H1 (cell line): ENCODE measurements at regions not wholly inside any gene's neighbourhood (a gene's known extent, or its start where the extent isn't known, plus 50 kb on each side); places are given as distances from the start of the nearest gene placed in this dataset.

Experiments used
- CTCF ChIA-PET: fragments of 300-600 bp; sonication (Branson Sonifier 250); formaldehyde crosslinking; loops from one replicate; lab custom pipeline; 2021; ENCODE audit not compliant: partially characterized antibody; lab: Charles Lee
- POLR2A ChIA-PET: fragments of 300-600 bp; sonication (Branson Sonifier 250); formaldehyde crosslinking; loops from one replicate; lab custom pipeline; 2021; ENCODE audit warnings: inconsistent platforms; ENCODE audit not compliant: partially characterized antibody; lab: Charles Lee
- DNase-seq, 2 experiments: peaks; one replicate each; pipeline versions ENCODE4 v3.0.0 to v3.0.0-alpha.2; 2010 to 2022; ENCODE audit warnings: low spot score in 2 of 2, low read depth in 1 of 2, mixed read lengths in 1 of 2
- FAIRE-seq: peaks from 2 replicates; lab custom pipeline; 2011; peaks lifted over from hg19 to GRCh38; lab: Jason Lieb, UNC
- H2AFZ ChIP-seq: 2 replicates; pipeline ENCODE4 v1.8.1; 2012; ENCODE audit warnings: low read length, inconsistent platforms
- H2AK5ac ChIP-seq: 2 replicates; pipeline ENCODE4 v1.6.1; 2013; ENCODE audit warnings: low read depth, low read length
- H2BK120ac ChIP-seq: replicated peaks from 2 replicates; pipeline ENCODE3; 2013; ENCODE audit warnings: low read depth, low read length, inconsistent platforms
- H2BK12ac ChIP-seq: 2 replicates; pipeline ENCODE4 v1.6.1; 2013; ENCODE audit warnings: low read depth, low read length
- H2BK15ac ChIP-seq: 2 replicates; pipeline ENCODE4 v1.6.1; 2013; ENCODE audit warnings: low read length
- H2BK20ac ChIP-seq: 2 replicates; pipeline ENCODE4 v1.6.1; 2013; ENCODE audit warnings: low read length
- H2BK5ac ChIP-seq: 2 replicates; pipeline ENCODE4 v1.6.1; 2013; ENCODE audit warnings: low read depth, low read length
- H3K14ac ChIP-seq: 2 replicates; pipeline ENCODE4 v1.6.1; 2013; ENCODE audit warnings: inconsistent platforms; ENCODE audit not compliant: insufficient read length
- H3K18ac ChIP-seq: 2 replicates; pipeline ENCODE4 v1.6.1; 2013; ENCODE audit warnings: low read length; ENCODE audit errors: extremely low read depth
- H3K23ac ChIP-seq: 2 replicates; pipeline ENCODE4 v1.6.1; 2013; ENCODE audit warnings: inconsistent platforms; ENCODE audit not compliant: insufficient read length
- H3K23me2 ChIP-seq: 2 replicates; pipeline ENCODE4 v1.6.1; 2013; ENCODE audit warnings: low read depth, low read length
- H3K27ac ChIP-seq: 2 replicates; pipeline ENCODE4 v1.6.1; 2011; ENCODE audit warnings: low read depth, low read length, inconsistent platforms
- H3K27me3 ChIP-seq, 4 experiments: replicated peaks in 1 of 4; 1 replicate in 1 of 4; 2 replicates in 3 of 4; pipeline versions ENCODE4 v1.6.1 to v1.8.1; 2011 to 2013; ENCODE audit warnings: low read length in 3 of 4, mild to moderate bottlenecking in 3 of 4, inconsistent platforms in 2 of 4, mixed read lengths in 2 of 4, moderate library complexity in 1 of 4; ENCODE audit not compliant: control insufficient read depth in 3 of 4, insufficient read depth in 3 of 4; ENCODE audit errors: extremely low read depth in 1 of 4
- H3K36me3 ChIP-seq, 4 experiments: 2 replicates each; pipeline versions ENCODE4 v1.6.1 to v1.8.1; 2011 to 2013; ENCODE audit warnings: mild to moderate bottlenecking in 4 of 4, low read length in 3 of 4, moderate library complexity in 2 of 4, control low read depth in 1 of 4, inconsistent platforms in 1 of 4; ENCODE audit not compliant: insufficient read depth in 4 of 4, control insufficient read depth in 2 of 4
- H3K4ac ChIP-seq: replicated peaks from 2 replicates; pipeline ENCODE3; 2013; ENCODE audit warnings: low read length, low read depth, mixed read lengths, inconsistent platforms; ENCODE audit not compliant: insufficient read length
- H3K4me1 ChIP-seq, 4 experiments: replicated peaks in 1 of 4; 1 replicate in 1 of 4; 2 replicates in 3 of 4; pipeline versions ENCODE4 v1.6.1 to v1.8.1; 2011 to 2013; ENCODE audit warnings: low read length in 3 of 4, inconsistent platforms in 2 of 4, mixed read lengths in 1 of 4; ENCODE audit not compliant: insufficient read depth in 4 of 4, control insufficient read depth in 3 of 4
- H3K4me2 ChIP-seq, 2 experiments: 2 replicates each; pipeline versions ENCODE4 v1.6.1 to v1.8.1; 2011 to 2013; ENCODE audit warnings: low read depth in 2 of 2, low read length in 2 of 2, control low read depth in 1 of 2, inconsistent platforms in 1 of 2, mild to moderate bottlenecking in 1 of 2; ENCODE audit not compliant: insufficient read depth in 1 of 2
- H3K4me3 ChIP-seq, 4 experiments: fragments of 200-600, 300-600 bp in 1 of 4; sonication (generic), shearing (Covaris generic), sonication (Bioruptor Twin) in 1 of 4; 2 replicates each; pipeline versions ENCODE4 v1.5.1 to v1.8.1; 2011 to 2016; ENCODE audit warnings: low read length in 4 of 4, low read depth in 3 of 4, control low read depth in 2 of 4, inconsistent platforms in 2 of 4, mild to moderate bottlenecking in 2 of 4, mixed read lengths in 1 of 4, moderate library complexity in 1 of 4; ENCODE audit not compliant: insufficient read depth in 2 of 4; ENCODE audit errors: extremely low read depth in 1 of 4
- H3K56ac ChIP-seq: replicated peaks from 2 replicates; pipeline ENCODE3; 2013; ENCODE audit warnings: low read depth, mild to moderate bottlenecking, mixed read lengths, low read length, inconsistent platforms; ENCODE audit not compliant: insufficient read length
- H3K79me1 ChIP-seq: 2 replicates; pipeline ENCODE4 v1.6.1; 2013; ENCODE audit warnings: low read depth, low read length, control low read depth
- H3K79me2 ChIP-seq, 2 experiments: 2 replicates each; pipeline versions ENCODE4 v1.6.1 to v1.8.1; 2012 to 2013; ENCODE audit warnings: low read length in 2 of 2, mild to moderate bottlenecking in 2 of 2, inconsistent platforms in 1 of 2; ENCODE audit not compliant: insufficient read depth in 2 of 2, control insufficient read depth in 1 of 2
- H3K9ac ChIP-seq, 4 experiments: replicated peaks in 1 of 4; 1 replicate in 1 of 4; 2 replicates in 3 of 4; pipeline versions ENCODE4 v1.6.1 to v1.8.1; 2011 to 2013; ENCODE audit warnings: low read depth in 3 of 4, low read length in 3 of 4, control low read depth in 2 of 4, mild to moderate bottlenecking in 2 of 4, moderate library complexity in 2 of 4, inconsistent platforms in 1 of 4; ENCODE audit errors: extremely low read depth in 1 of 4
- H3K9me3 ChIP-seq, 2 experiments: 2 replicates each; pipeline versions ENCODE4 v1.6.1 to v1.8.1; 2012 to 2013; ENCODE audit warnings: mild to moderate bottlenecking in 2 of 2, moderate library complexity in 2 of 2, control low read depth in 1 of 2, inconsistent platforms in 1 of 2, low read depth in 1 of 2, low read length in 1 of 2, mixed read lengths in 1 of 2; ENCODE audit not compliant: insufficient read depth in 2 of 2
- H4K20me1 ChIP-seq, 2 experiments: replicated peaks in 1 of 2; 2 replicates each; pipeline versions ENCODE3 to v1.8.1; 2011 to 2013; ENCODE audit warnings: inconsistent platforms in 2 of 2, low read length in 2 of 2, mild to moderate bottlenecking in 1 of 2; ENCODE audit not compliant: insufficient read depth in 2 of 2, control insufficient read depth in 1 of 2
- H4K5ac ChIP-seq: 2 replicates; pipeline ENCODE4 v1.6.1; 2013; ENCODE audit warnings: low read length, low read depth, mixed read lengths, inconsistent platforms; ENCODE audit not compliant: insufficient read length
- H4K8ac ChIP-seq: 2 replicates; pipeline ENCODE4 v1.8.0; 2013; ENCODE audit warnings: mild to moderate bottlenecking, moderate library complexity, low read length, inconsistent platforms; ENCODE audit not compliant: insufficient read depth; ENCODE audit errors: extremely low read depth
- H4K91ac ChIP-seq: replicated peaks from 2 replicates; pipeline ENCODE3; 2013; ENCODE audit warnings: low read length, mixed read lengths, inconsistent platforms; ENCODE audit not compliant: insufficient read length
- RAD21 ChIP-seq, 2 experiments: IDR thresholded peaks in 1 of 2; conservative IDR thresholded peaks in 1 of 2; 2 replicates each; pipeline ENCODE4 v1.6.1; 2011; ENCODE audit warnings: low read depth in 2 of 2, low read length in 2 of 2, improper control_type of control experiment in 1 of 2, inconsistent platforms in 1 of 2, mild to moderate bottlenecking in 1 of 2, moderate library complexity in 1 of 2
- TBP ChIP-seq: IDR thresholded peaks from 2 replicates; pipeline ENCODE4 v1.6.1; 2011; ENCODE audit warnings: low read depth, low read length, improper control_type of control experiment
- WGBS, 2 experiments: shearing (Covaris generic) in 1 of 2; methylation state at CpG; one replicate each; pipeline versions ENCODE4 v1.1.6 to v1.1.7; 2013 to 2015; ENCODE audit warnings: low lambda C conversion rate in 2 of 2, mixed read lengths in 2 of 2, inconsistent platforms in 1 of 2, low coverage in 1 of 2, missing lambda C conversion rate in 1 of 2; ENCODE audit not compliant: insufficient replicate concordance in 2 of 2, insufficient coverage in 1 of 2, insufficient read length in 1 of 2; ENCODE audit errors: extremely low coverage in 1 of 2, missing lambda C conversion rate in 1 of 2; 5-methylcytosine and 5-hydroxymethylcytosine counted together
- TF ChIP-seq, protein P1 (sequence below), 3 experiments: IDR thresholded peaks; 1 replicate in 2 of 3; 2 replicates in 1 of 3; pipeline versions ENCODE4 v1.5.1 to v1.6.1; 2011; ENCODE audit warnings: low read length in 3 of 3, mild to moderate bottlenecking in 3 of 3, inconsistent platforms in 2 of 3, low read depth in 1 of 3, moderate library complexity in 1 of 3; ENCODE audit not compliant: insufficient read depth in 1 of 3; ENCODE audit errors: control extremely low read depth in 1 of 3

DNA sequence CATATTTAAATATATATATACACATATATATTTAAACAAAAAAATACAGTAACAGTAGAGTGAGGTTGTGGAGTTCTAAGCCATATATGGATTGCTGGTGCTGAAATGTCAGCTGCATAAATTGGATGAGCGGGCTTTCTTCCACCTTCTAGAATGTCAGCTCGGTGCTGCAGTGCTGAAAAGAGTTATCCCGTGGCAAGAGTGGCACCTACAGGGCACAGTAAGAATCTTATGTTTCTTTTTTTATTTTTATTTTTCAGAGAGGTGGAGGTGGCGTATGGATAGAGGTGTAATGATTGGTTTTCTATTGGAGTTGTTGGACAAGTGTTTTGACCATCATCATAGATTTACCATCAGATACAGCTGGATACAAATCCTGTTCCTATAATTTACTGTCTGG lies 86.2 kb upstream of the DYNC1I1 start:
- Histone ChIP-seq H3K4ac (no peak overlapping the region), H2AK5ac (no peak overlapping the region), H3K4me1 (no peaks in the 10 kb centered on the region), H3K9ac (no peak overlapping the region), H3K18ac (no peak overlapping the region), H2BK5ac (no peak overlapping the region), H4K5ac (no peak overlapping the region), H3K4me2 (no peak overlapping the region), H4K8ac (no peak overlapping the region), H4K91ac (no peak overlapping the region), H3K27me3 (no peaks in the 10 kb centered on the region)
- no peak for DNase-seq
- ChIA-PET POLR2A (interaction anchor here (1.0 kb wide), 1 partner anchor 177 kb away, joined by 3 read pairs; no protein-coding TSS in a partner anchor), CTCF (interaction anchor here (0.6 to 8.6 kb wide), 32 partner anchors 8 to 577 kb away, joined by 3 to 482 read pairs (median 4); partner anchors contain the start of gene ASB4)
- TF ChIP-seq TBP (no peak), RAD21 (IDR thresholded peaks at IDR 0.05 in 1 of 2, conservative IDR thresholded peaks at IDR 0.05 in 1 of 2; ENCODE audit: low read depth in 2 of 2, low read length in 2 of 2) (peak; percentile 78 to 84)
- TF ChIP-seq, protein P1, sequence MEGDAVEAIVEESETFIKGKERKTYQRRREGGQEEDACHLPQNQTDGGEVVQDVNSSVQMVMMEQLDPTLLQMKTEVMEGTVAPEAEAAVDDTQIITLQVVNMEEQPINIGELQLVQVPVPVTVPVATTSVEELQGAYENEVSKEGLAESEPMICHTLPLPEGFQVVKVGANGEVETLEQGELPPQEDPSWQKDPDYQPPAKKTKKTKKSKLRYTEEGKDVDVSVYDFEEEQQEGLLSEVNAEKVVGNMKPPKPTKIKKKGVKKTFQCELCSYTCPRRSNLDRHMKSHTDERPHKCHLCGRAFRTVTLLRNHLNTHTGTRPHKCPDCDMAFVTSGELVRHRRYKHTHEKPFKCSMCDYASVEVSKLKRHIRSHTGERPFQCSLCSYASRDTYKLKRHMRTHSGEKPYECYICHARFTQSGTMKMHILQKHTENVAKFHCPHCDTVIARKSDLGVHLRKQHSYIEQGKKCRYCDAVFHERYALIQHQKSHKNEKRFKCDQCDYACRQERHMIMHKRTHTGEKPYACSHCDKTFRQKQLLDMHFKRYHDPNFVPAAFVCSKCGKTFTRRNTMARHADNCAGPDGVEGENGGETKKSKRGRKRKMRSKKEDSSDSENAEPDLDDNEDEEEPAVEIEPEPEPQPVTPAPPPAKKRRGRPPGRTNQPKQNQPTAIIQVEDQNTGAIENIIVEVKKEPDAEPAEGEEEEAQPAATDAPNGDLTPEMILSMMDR (IDR thresholded peaks at IDR 0.05; ENCODE audit: control extremely low read depth in 1 of 3, insufficient read depth in 1 of 3, low read depth in 1 of 3, low read length in 3 of 3) = peak in 2 of 3 experiments; percentile 42 to 62; a peak in 3 of 4 replicates
- TF ChIP-seq, all 59 proteins: peak for 2
- Histone ChIP-seq H3K27ac (no peak overlapping the region), H2BK12ac (no peak overlapping the region), H3K79me2 (no peaks in the 10 kb centered on the region), H3K4me3 (no peak overlapping the region), H2AFZ (no peak overlapping the region), H3K36me3 (no peaks in the 10 kb centered on the region), H4K20me1 (no peaks in the 10 kb centered on the region), H3K56ac (no peak overlapping the region), H2BK15ac (no peak overlapping the region), H3K9me3 (no peaks in the 10 kb centered on the region), H2BK20ac (no peak overlapping the region), H3K23me2 (no peaks in the 10 kb centered on the region), H3K79me1 (no peaks in the 10 kb centered on the region), H3K23ac (no peak overlapping the region), H2BK120ac (no peak overlapping the region), H3K14ac (no peak overlapping the region)
- no peak for FAIRE-seq
- WGBS, 2 experiments = 62% methylated on average over 4 of the region's 4 CpGs; no CpG with 5 or more reads in 1 of the 2 experiments
